ENCODE measurements at regions not wholly inside any gene's neighbourhood (a gene's known extent, or its start where the extent isn't known, plus 50 kb on each side); places are given as distances from the start of the nearest gene placed in this dataset.

- Histone ChIP-seq H3K4me3 (no peak overlapping the region), H3K4me1 (no peaks in the 10 kb centered on the region), H3K27me3 (no peaks in the 10 kb centered on the region), H3K36me3 (no peaks in the 10 kb centered on the region), H3K9me3 (no peaks in the 10 kb centered on the region), H3K27ac (no peak overlapping the region)
- DNase-seq (ENCODE audit: extremely low spot score in 2 of 2) = no peak
- TF ChIP-seq POLR2AphosphoS5 (IDR thresholded peaks at IDR 0.05; ENCODE audit: insufficient read depth in 1 of 2, low read depth in 1 of 2) (no peak), CTCF (IDR thresholded peaks at IDR 0.05) (no peak), POLR2A (IDR thresholded peaks at IDR 0.05) (no peak)
- intact Hi-C loops (cut with DNase I) = no loop called here
Measured at GRCh38 chr4:114034189-114034588, 54.7 kb upstream of the ARSJ start.

- Histone ChIP-seq H3K27me3 (no peaks in the 10 kb centered on the region), H3K36me3 (no peaks in the 10 kb centered on the region), H3K9me3 (no peaks in the 10 kb centered on the region), H3K4me1 (no peaks in the 10 kb centered on the region), H3K4me3 (no peak overlapping the region), H3K27ac (no peak overlapping the region)
- intact Hi-C loops (cut with DNase I) = no loop called here
- no peak for DNase-seq (ENCODE audit: extremely low spot score in 2 of 2)
- TF ChIP-seq POLR2A (IDR thresholded peaks at IDR 0.05) (no peak), CTCF (IDR thresholded peaks at IDR 0.05) (no peak), POLR2AphosphoS5 (IDR thresholded peaks at IDR 0.05; ENCODE audit: insufficient read depth in 1 of 2, low read depth in 1 of 2) (no peak)
Measured at GRCh38 chr4:114036426-114036825, 57.0 kb upstream of the ARSJ start.

- intact Hi-C loops (cut with DNase I) = no loop called here
- H3K9me3 ChIP-seq = no peaks in the 10 kb centered on the region
- no peaks in the 10 kb centered on the region for H3K27me3 ChIP-seq
- no peak for TF ChIP-seq CTCF (IDR thresholded peaks at IDR 0.05)
- TF ChIP-seq POLR2AphosphoS5 (IDR thresholded peaks at IDR 0.05; ENCODE audit: insufficient read depth in 1 of 2, low read depth in 1 of 2) = no peak
- TF ChIP-seq POLR2A (IDR thresholded peaks at IDR 0.05) = no peak
- H3K27ac ChIP-seq = no peak overlapping the region
- H3K4me3 ChIP-seq = no peak overlapping the region
- DNase-seq (ENCODE audit: extremely low spot score in 2 of 2) = no peak
- no peaks in the 10 kb centered on the region for H3K4me1 ChIP-seq
- no peaks in the 10 kb centered on the region for H3K36me3 ChIP-seq
Measured at GRCh38 chr4:114036864-114037263, 57.4 kb upstream of the ARSJ start.

- no peak overlapping the region for H3K27ac ChIP-seq
- TF ChIP-seq POLR2A (IDR thresholded peaks at IDR 0.05) (no peak), POLR2AphosphoS5 (IDR thresholded peaks at IDR 0.05; ENCODE audit: insufficient read depth in 1 of 2, low read depth in 1 of 2) (no peak), CTCF (IDR thresholded peaks at IDR 0.05) (no peak)
- H3K4me1 ChIP-seq = no peaks in the 10 kb centered on the region
- no peaks in the 10 kb centered on the region for H3K36me3 ChIP-seq
- no peaks in the 10 kb centered on the region for H3K9me3 ChIP-seq
- no peaks in the 10 kb centered on the region for H3K27me3 ChIP-seq
- no peak for DNase-seq (ENCODE audit: extremely low spot score in 2 of 2)
- no peak overlapping the region for H3K4me3 ChIP-seq
- intact Hi-C loops (cut with DNase I) = no loop called here
Measured at GRCh38 chr4:114037988-114038387, 58.5 kb upstream of the ARSJ start.

- Histone ChIP-seq H3K4me3 (no peak overlapping the region), H3K27ac (no peak overlapping the region), H3K27me3 (no peaks in the 10 kb centered on the region), H3K9me3 (no peaks in the 10 kb centered on the region), H3K4me1 (no peaks in the 10 kb centered on the region), H3K36me3 (no peaks in the 10 kb centered on the region)
- intact Hi-C loops (cut with DNase I) = no loop called here
- no peak for TF ChIP-seq POLR2AphosphoS5 (IDR thresholded peaks at IDR 0.05; ENCODE audit: insufficient read depth in 1 of 2, low read depth in 1 of 2)
- no peak for TF ChIP-seq CTCF (IDR thresholded peaks at IDR 0.05)
- TF ChIP-seq POLR2A (IDR thresholded peaks at IDR 0.05) = no peak
- no peak for DNase-seq (ENCODE audit: extremely low spot score in 2 of 2)
Measured at GRCh38 chr4:114038762-114039387, 59.4 kb upstream of the ARSJ start.

Measured in vagina (tissue), 2 donors.